HepG2 (cell line): ENCODE measurements at regions not wholly inside any gene's neighbourhood (a gene's known extent, or its start where the extent isn't known, plus 50 kb on each side); places are given as distances from the start of the nearest gene placed in this dataset.

Experiments
- CREB3 ChIP-seq: sonication (generic); formaldehyde crosslinking; IDR thresholded peaks from 2 replicates; pipeline ENCODE4 v1.5.0; 2020; ENCODE audit warnings: missing genetic modification reagents
- CTCF ChIP-seq: sonication (generic); formaldehyde crosslinking; IDR thresholded peaks from 2 replicates; pipeline ENCODE4 v1.5.0; 2020; ENCODE audit warnings: mild to moderate bottlenecking, missing genetic modification reagents, moderate library complexity
- POLR2AphosphoS5 ChIP-seq: IDR thresholded peaks from 2 replicates; pipeline ENCODE4 v1.6.1; 2012; ENCODE audit warnings: low read depth, low read length
- TEAD2 ChIP-seq: sonication (generic); formaldehyde crosslinking; IDR thresholded peaks from 2 replicates; pipeline ENCODE4 v1.9.0; 2021; ENCODE audit warnings: missing genetic modification reagents
- TOE1 ChIP-seq: sonication (generic); formaldehyde crosslinking; IDR thresholded peaks from 2 replicates; pipeline ENCODE4 v1.4.0; 2020; ENCODE audit warnings: mild to moderate bottlenecking, missing genetic modification reagents
- TP53 ChIP-seq: sonication (generic); formaldehyde crosslinking; conservative IDR thresholded peaks from 2 replicates; pipeline ENCODE4 v1.4.0; 2020; ENCODE audit warnings: missing genetic modification reagents

- TF ChIP-seq TP53 (no peak), TEAD2 (CRISPR knock-in tag) (no peak), POLR2AphosphoS5 (no peak), CTCF (no peak), CREB3 (CRISPR knock-in tag) (no peak), TOE1 (CRISPR knock-in tag) (no peak)
These were observed 130.6 kb downstream of the EDN3 start for GRCh38 chr20:59431014-59431413.
